ELR (cell line): ENCODE measurements at regions not wholly inside any gene's neighbourhood (a gene's known extent, or its start where the extent isn't known, plus 50 kb on each side); places are given as distances from the start of the nearest gene placed in this dataset.

Source experiments
- DNase-seq: peaks from one replicate; pipeline ENCODE4 v3.0.0-alpha.2; 2015; ENCODE audit warnings: low read depth

DNA sequence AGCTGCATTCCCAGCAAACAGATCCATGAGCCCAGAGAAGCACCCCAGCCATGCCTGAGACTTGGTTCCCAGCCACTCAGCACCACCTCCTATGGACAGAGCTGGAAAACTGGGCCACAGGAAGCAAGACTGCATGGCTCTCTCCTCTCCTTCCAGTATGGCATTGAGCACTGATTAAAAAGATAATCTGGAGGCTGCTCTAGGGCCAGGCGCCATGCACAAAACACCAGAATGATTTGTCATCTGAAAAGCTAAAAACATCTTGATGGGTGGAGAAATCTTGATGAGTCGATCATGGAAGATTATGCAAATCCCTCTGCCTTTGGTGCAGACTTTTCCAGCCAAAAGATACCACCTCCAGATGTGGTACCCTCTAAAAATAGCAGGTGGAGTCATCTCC is 62.7 kb upstream of the MRPS22 start:
- DNase-seq = peak; percentile 78

DNA sequence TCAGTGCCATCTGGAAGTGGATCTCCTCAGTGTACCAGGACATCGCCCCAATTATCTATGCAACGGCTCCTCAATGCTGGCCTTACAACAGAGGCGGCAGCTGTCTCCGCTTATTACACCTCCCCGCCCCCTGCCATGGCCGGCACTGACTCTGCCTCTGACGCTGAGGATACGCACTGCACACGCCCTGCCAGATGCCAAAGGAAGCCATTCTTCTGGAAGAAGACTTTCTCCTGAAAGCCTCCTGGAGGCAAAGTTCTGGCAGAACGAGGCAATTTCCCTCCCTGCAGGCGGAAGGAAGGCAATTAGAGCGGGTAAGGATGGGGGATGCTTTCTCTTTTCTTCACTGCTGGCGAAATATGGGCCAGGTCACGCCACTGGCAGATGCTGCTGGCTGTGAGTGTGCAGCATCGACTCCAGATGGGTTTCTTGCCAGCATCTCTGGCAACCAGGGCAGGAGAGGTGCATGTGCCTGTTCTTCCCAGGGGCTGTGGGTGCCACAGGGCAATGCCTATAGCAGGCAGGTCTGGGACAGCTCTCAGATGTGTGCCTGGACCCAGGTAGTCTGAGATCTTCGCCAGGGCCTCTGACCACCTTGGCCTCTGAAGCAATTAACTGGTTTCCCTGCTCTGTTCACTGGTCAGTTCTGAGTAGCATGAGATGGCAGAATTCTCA is 62.2 kb upstream of the MRPS22 start:
- peak; percentile 84 for DNase-seq

DNA sequence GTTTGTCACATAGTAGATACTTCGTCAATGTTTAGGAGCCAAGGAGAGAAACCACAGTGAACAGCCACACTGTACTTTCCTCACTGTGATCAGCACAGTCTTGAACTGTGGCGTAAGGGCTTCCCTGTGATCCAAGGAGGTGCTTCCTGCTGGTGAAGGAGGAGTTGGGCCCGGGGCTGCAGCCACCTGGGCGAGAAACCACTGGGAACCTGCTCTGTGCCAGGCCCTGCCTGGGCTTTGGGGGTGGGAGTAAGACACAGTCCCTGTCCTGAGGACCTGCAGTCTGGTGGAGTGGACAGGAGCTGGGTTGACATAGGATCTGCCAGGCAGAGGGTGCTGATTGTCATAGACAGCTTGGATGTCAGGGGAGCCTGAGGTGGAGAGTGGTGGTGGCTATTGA is 60.5 kb upstream of the MRPS22 start:
- no peak for DNase-seq

DNA sequence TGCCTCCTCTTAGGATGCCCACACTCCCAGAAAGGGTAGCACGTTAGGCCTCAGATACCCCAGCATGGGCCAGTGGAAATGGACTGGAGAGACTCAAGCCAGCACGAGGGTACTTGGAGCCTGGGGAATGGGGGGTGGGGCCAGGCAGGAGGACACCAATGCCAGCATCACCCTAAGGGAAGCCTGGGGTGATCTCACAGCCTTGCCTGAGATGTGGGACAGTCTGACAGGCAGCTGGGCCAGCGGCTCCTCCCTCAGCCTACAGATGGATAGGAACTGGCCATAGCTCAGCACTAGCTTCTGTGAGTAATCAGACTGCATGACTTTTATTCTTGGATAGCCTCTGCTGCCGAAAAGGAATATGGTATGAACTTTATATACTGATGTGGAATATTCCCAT is 59.6 kb upstream of the MRPS22 start:
- DNase-seq = peak; percentile 64

DNA sequence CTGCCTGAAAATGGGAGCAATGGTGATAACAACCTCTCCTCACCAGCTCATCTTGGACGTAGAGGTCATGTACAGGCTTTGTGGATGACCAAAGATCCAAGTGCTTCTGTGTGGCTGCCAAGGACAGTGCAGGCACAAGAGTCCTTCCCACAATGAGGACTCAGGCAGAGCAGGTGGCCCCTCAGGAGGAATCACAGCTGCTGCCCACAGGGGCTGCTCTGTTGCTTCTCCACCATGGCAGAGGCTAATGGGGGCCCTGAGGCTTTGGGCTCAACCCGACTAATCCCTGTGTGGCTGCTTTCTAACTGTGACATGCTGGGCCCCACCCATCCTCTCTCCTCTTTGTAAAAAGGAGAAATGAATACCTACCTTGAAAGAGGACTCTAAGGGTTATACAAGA is 58.1 kb upstream of the MRPS22 start:
- no peak for DNase-seq

DNA sequence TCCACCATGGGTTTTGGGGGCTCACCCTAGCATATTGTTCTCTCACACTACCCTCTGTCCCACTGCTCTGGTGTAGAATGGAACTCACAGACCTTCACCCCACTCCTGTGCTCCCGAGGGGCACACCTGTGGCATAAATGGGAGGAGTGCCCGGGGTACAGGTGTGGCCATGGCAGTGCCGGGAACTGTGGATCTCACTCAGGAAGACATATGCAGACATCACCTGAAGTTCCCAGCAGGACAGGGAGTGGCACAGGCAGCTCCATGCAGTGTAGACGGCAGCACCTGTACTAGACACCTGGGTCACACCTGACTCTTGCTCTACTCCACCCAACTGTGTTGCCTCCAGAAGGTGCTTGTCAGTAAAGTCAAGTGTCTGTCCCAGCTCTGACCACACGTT is 57.6 kb upstream of the MRPS22 start:
- no peak for DNase-seq

DNA sequence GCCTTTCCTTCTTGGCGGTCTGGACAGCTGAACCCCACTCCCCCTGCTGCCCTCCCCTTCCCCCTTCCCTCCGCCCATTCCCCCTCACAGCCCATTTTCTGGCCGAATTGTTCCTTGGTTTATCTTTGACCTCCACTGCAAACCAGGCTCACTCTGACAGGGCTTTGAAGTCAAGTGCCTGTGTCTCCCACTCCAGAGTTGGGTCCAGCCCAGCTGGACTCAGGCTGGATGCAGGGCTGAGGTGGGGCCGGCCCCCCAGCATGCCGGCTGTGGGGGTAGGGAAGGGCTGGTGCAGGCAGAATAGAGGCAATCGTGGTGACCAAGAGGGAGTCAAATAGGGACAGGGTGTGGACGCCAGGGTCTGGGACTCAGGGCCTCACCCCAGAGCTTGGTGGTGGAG is 57.0 kb upstream of the MRPS22 start:
- no peak for DNase-seq

DNA sequence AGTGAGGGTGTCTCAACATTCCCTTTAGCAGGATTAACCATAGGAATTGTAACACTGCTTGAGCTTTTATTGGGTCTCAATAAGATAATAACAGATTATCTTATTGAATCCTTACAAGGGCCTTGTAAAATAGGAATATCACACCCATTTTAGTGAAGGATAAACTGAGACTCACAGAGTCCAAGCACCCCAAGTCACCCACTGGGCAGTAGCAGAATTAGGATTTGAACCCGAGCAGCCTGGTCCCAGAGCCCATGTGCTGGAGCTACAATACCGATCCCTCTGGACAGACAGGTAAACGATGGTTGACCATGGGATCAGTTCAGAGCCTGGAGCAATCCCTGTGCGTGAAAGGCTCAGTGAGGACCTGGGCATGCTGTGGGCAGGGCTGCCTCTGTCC is 56.3 kb upstream of the MRPS22 start:
- no peak for DNase-seq

DNA sequence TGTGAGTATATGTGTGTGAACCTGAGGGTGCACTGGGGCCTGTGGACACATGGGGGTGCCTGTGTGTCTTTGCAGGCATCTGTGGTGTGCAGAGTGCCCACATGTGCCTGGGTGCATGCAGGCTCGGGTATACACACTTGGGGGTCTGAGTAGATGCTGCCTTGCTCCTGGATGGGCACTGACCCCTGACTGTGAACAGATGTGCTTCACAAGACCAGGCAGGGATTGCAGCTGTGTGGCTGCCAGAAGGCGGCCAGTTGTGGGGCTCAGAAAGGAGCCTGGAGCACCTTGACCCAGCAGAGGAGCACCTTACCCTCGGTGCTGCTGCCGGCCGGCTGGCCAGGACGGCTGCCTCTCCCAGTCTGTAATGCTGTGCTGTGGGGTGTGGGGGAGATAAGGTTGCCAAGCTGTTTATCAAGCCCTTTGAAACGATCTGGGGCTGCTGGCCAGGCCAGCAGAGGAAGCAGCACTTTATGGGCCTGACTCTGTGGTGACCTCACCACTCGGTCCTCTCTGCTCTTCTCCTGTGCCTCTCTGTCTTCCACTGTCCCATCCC is 55.5 kb upstream of the MRPS22 start:
- peak; percentile 34 for DNase-seq

DNA sequence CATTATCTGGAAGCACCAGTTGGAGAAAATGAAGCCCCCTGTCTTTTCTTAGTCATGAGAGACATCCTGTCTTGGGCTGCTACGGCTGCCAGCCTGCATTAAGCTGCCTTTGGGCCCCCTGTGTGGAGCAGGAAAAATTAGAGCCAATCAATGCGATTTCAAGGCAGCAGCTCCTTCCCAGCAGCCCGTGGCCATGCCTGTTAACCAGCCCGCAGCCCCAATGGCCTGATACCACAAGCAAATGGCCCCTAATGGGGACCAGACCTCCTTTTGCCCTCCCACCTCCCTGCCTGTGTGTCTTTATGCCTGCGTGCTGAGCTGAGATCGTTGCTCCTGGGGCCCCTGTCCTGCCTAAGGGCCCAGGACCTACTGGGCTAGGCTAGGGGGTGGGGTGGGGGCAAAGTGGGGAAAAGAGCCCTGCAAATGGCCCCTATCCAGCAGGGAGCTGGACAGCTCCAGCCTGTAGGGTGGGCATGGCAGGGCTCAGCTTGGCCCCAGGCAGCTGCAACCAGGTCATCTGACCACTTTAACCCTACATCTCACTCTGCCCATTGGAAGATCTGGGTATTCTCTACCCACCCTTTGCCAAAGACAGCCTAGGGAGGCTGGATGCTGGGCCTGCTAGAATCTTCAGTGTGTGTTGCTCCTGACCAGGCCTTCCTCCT is 53.8 kb upstream of the MRPS22 start:
- no peak for DNase-seq

DNA sequence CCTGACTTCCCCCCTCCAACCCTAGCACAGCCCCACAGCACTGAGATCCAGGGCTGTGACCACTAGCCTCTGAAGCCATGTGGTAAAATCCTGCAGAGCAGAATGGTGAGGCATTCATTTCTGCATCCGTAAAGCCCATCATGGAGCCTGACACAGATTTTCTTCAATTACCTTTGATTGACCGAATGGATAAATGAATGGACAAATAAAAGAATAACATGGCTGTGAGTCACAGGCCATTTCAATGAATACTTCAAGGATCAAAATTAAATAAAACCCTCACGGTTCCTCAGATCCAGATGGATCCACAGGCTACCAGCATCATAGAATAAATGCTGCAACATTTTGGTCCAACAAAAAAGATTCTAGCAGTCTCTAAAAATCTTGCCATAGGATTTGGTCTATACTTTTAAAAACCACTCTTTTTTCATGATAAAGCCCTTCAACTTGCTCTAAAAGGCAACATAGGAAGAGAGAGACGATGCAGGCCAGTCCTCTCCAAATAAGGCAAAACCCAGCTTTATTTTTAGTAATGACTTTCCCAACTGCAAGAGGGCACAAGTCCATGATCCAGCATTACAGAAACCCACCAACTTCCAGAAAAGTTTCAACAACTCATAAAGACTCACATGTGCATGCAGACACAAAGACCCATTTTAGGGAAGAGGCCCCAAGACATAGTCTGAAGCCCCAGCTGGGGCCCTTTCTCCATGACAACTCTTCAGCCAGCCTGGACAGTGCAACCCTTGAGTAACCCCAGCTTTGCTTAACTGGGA is 52.4 kb upstream of the MRPS22 start:
- DNase-seq = no peak

DNA sequence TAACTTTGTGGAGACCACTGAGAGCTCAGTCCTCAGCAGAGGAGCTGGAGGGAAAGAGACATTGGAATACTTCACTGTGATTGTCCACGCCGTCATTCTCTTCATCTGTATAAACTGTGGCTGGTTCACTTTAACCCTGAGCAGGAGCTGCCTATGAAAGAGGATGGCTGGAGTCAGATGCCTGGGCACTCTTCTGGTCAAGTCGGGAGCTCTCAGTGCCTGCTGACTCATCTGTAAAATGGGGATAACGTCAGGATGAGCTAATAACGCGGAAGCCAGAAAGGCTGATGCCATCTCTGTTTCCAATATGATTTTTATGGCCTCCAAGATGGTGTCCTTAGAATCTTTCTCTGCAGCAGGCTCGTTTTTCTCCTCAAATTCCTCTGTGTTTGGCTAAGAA is 51.6 kb upstream of the MRPS22 start:
- peak; percentile 62 for DNase-seq

DNA sequence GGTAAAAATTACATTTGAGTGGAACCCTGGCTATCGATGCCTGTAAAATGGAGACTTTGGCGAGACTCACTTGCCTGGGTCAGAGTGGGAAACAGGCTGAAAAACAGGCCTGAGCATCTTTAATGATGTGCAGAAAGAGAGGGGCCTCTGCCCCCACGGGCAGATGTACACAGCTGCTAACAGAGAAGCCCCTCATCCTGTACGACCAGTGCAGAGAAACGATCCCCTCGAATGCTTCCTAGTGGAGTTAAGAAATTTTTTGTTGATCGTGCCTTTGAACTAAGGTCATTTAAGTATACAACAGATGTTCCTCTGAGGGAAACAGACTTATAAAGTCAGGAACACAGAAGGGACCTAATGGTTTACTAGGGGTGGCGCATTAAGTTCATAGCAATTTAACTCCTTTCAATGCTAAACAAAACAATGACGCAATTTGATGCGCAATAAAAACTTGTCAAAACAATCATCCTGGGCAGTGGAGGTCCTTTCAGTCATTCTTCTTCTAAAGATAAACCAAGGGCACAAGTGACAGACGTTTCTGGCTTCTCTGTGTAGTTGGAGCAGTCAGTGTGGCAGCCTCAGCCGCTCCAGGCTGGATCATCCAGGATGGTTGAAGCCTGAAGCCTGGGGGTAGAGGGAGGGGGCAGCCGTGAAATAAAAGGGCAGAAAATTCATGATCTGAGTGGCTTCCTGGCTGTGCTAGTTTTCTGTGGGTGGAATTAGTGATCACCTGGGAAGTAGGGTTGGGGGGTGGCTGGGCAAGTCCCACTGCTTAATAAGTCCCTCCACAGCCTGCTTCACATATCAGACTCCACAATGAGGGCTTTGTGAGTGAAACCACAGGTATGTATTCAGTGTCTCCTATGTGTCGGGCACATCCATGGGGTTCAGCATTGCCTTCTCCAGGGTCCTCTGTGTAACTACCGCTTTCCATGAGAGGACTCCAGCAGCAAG is 50.8 kb upstream of the MRPS22 start:
- DNase-seq = peak; percentile 23

DNA sequence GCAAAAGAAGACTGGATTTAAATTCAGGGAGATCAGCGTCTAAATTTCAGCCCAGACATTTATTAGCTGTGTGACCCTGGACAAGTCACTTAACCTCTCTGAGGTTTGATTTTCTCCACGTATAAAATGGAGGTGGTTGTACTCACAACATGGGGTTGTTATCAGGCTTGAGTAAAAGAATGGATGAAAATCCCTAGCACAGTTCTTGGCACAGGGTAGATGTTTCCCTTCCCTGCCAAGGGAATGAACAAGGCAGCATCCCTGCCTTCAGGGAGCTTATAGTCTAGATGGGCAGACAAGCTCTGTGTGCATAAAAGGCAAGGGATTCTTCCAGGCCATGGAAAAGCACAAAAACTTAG is 50.2 kb upstream of the MRPS22 start:
- no peak for DNase-seq
